ENCODE measurements at regions not wholly inside any gene's neighbourhood (a gene's known extent, or its start where the extent isn't known, plus 50 kb on each side); places are given as distances from the start of the nearest gene placed in this dataset.

- intact Hi-C loops (cut with DNase I; ENCODE audit: low total_unique reads) = no loop called here
- DNase-seq = peak in 1 of 2 donors; percentile 15
- Histone ChIP-seq H3K36me3 (no peaks in the 10 kb centered on the region), H3K9me3 (no peaks in the 10 kb centered on the region), H3K27me3 (no peaks in the 10 kb centered on the region), H3K4me3 (no peak overlapping the region), H3K4me1 (no peaks in the 10 kb centered on the region), H3K27ac (no peak overlapping the region)
- TF ChIP-seq POLR2A (IDR thresholded peaks at IDR 0.05) = no peak
- TF ChIP-seq, protein P1, sequence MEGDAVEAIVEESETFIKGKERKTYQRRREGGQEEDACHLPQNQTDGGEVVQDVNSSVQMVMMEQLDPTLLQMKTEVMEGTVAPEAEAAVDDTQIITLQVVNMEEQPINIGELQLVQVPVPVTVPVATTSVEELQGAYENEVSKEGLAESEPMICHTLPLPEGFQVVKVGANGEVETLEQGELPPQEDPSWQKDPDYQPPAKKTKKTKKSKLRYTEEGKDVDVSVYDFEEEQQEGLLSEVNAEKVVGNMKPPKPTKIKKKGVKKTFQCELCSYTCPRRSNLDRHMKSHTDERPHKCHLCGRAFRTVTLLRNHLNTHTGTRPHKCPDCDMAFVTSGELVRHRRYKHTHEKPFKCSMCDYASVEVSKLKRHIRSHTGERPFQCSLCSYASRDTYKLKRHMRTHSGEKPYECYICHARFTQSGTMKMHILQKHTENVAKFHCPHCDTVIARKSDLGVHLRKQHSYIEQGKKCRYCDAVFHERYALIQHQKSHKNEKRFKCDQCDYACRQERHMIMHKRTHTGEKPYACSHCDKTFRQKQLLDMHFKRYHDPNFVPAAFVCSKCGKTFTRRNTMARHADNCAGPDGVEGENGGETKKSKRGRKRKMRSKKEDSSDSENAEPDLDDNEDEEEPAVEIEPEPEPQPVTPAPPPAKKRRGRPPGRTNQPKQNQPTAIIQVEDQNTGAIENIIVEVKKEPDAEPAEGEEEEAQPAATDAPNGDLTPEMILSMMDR (IDR thresholded peaks at IDR 0.05) = no peak
Measured at GRCh38 chr17:70905796-70906195, 736.5 kb downstream of the KCNJ2 start.

- Histone ChIP-seq H3K27me3 (no peaks in the 10 kb centered on the region), H3K4me1 (no peaks in the 10 kb centered on the region), H3K4me3 (no peak overlapping the region), H3K9me3 (no peaks in the 10 kb centered on the region), H3K27ac (no peak overlapping the region), H3K36me3 (no peaks in the 10 kb centered on the region)
- intact Hi-C loops (cut with DNase I; ENCODE audit: low total_unique reads) = no loop called here
- no peak for DNase-seq
- TF ChIP-seq, protein P1 (IDR thresholded peaks at IDR 0.05) = no peak
- no peak for TF ChIP-seq POLR2A (IDR thresholded peaks at IDR 0.05)
Measured at GRCh38 chr17:70906808-70907207, 737.5 kb downstream of the KCNJ2 start.

- intact Hi-C loops (cut with DNase I; ENCODE audit: low total_unique reads) = no loop called here
- H3K27ac ChIP-seq = no peak overlapping the region
Measured at GRCh38 chr17:70912716-70913485, 743.6 kb downstream of the KCNJ2 start.

DNA sequence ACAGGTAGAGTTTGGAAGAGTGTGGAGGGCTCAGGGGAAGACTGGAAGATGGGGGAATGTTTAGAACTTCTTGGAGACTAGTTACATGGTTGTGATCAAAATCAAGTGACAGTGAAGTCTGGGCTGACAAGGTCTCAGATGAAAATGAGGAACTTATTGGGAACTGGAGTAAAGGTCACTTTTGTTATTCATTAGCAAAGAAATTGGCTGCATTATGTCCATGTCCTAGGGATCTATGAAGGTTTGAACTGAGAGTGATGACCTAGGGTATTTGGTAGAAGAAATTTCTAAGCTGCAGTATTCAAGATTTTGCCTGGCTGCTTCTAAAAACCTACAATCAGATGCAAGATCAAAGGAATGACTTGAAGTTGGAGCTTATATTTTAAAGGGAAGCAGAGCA, 747.1 kb downstream of the KCNJ2 start:
- intact Hi-C loops (cut with DNase I; ENCODE audit: low total_unique reads) = no loop called here
- H3K9me3 ChIP-seq = no peaks in the 10 kb centered on the region
- TF ChIP-seq, protein P1 (IDR thresholded peaks at IDR 0.05) = no peak
- no peak for TF ChIP-seq POLR2A (IDR thresholded peaks at IDR 0.05)
- H3K4me1 ChIP-seq = no peaks in the 10 kb centered on the region
- DNase-seq = no peak
- no peaks in the 10 kb centered on the region for H3K27me3 ChIP-seq
- H3K36me3 ChIP-seq = no peaks in the 10 kb centered on the region
- no peak overlapping the region for H3K27ac ChIP-seq
- no peak overlapping the region for H3K4me3 ChIP-seq

More at GRCh38 chr17:70912716-70913485, 743.6 kb downstream of the KCNJ2 start:
- TF ChIP-seq, protein P1 (IDR thresholded peaks at IDR 0.05) = no peak
- no peak for TF ChIP-seq POLR2A (IDR thresholded peaks at IDR 0.05)
- DNase-seq = no peak
- H3K36me3 ChIP-seq = no peaks in the 10 kb centered on the region
- H3K4me3 ChIP-seq = no peak overlapping the region
- no peaks in the 10 kb centered on the region for H3K9me3 ChIP-seq
- H3K27me3 ChIP-seq = no peaks in the 10 kb centered on the region
- H3K4me1 ChIP-seq = no peaks in the 10 kb centered on the region

DNA sequence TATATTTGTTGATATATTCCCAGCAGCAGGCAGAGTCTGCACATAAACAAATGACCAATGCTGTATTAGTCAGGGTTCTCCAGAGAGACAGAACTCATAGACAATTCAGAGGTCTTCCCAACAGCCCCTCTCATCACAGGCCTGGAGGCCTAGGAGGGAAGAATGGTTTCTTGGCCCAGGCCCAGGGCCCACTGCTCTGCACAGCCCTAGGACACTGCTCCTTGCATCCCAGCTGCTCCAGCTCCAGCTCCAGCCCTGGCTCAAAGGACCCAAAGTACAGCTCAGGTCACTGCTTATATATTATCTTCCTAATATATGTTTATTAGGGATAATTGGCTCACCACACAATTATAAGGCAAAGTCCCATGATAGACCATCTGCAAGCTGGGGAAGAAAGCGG, 749.9 kb downstream of the KCNJ2 start:
- no peak overlapping the region for H3K27ac ChIP-seq
- TF ChIP-seq POLR2A (IDR thresholded peaks at IDR 0.05) = no peak
- TF ChIP-seq, protein P1 (IDR thresholded peaks at IDR 0.05) = no peak
- no peaks in the 10 kb centered on the region for H3K27me3 ChIP-seq
- intact Hi-C loops (cut with DNase I; ENCODE audit: low total_unique reads) = no loop called here
- H3K9me3 ChIP-seq = no peaks in the 10 kb centered on the region
- no peaks in the 10 kb centered on the region for H3K4me1 ChIP-seq
- no peak overlapping the region for H3K4me3 ChIP-seq
- no peaks in the 10 kb centered on the region for H3K36me3 ChIP-seq
- DNase-seq = no peak

All from uterus (tissue), 3 donors.